Astrocyte of the spinal cord (primary cell): ENCODE measurements at regions not wholly inside any gene's neighbourhood (a gene's known extent, or its start where the extent isn't known, plus 50 kb on each side); places are given as distances from the start of the nearest gene placed in this dataset.

Experiments
- DNase-seq: peaks from one replicate; pipeline ENCODE4 v3.0.0; 2011; ENCODE audit warnings: low read depth, low spot score
- H3K4me3 ChIP-seq: 2 replicates; pipeline ENCODE4 v1.5.1; 2011; ENCODE audit warnings: low read depth, mild to moderate bottlenecking, low read length, moderate library complexity
- CTCF ChIP-seq: IDR thresholded peaks from 2 replicates; pipeline ENCODE4 v1.5.1; 2012; ENCODE audit warnings: low read depth, mild to moderate bottlenecking, low read length, inconsistent platforms
- in situ Hi-C: cut with HindIII; loops from 2 replicates; pipeline ENCODE4 v1.10.0; 2017; ENCODE audit warnings: low sequenced_read_pairs

- TF ChIP-seq CTCF = no peak
- in situ Hi-C loops = no loop called here
- H3K4me3 ChIP-seq = no peak overlapping the region
- no peak for DNase-seq
Measured at GRCh38 chr6:155747491-155747890, 291.9 kb upstream of the NOX3 start.

GRCh38 chr6:155740781-155741399 is 285.3 kb upstream of the NOX3 start:
- TF ChIP-seq CTCF = no peak
- in situ Hi-C loops = no loop called here
- H3K4me3 ChIP-seq = no peak overlapping the region
- no peak for DNase-seq

GRCh38 chr6:155738602-155739105 is 283.0 kb upstream of the NOX3 start:
- TF ChIP-seq CTCF = no peak
- no peak overlapping the region for H3K4me3 ChIP-seq
- in situ Hi-C loops = no loop called here
- no peak for DNase-seq

- DNase-seq = no peak
- in situ Hi-C loops = no loop called here
- no peak overlapping the region for H3K4me3 ChIP-seq
- TF ChIP-seq CTCF = no peak
Measured at GRCh38 chr6:155717374-155717773, 261.7 kb upstream of the NOX3 start.

- in situ Hi-C loops = no loop called here
Measured at GRCh38 chr6:155710704-155711103, 255.1 kb upstream of the NOX3 start.

GRCh38 chr6:155709262-155709661 is 253.6 kb upstream of the NOX3 start:
- no peak for DNase-seq
- no peak overlapping the region for H3K4me3 ChIP-seq
- TF ChIP-seq CTCF = no peak
- in situ Hi-C loops = no loop called here

More at GRCh38 chr6:155710704-155711103, 255.1 kb upstream of the NOX3 start:
- no peak overlapping the region for H3K4me3 ChIP-seq
- TF ChIP-seq CTCF = no peak
- no peak for DNase-seq
